HG02840 (cell line): ENCODE measurements at regions not wholly inside any gene's neighbourhood (a gene's known extent, or its start where the extent isn't known, plus 50 kb on each side); places are given as distances from the start of the nearest gene placed in this dataset.
"Not testable (repeated sequence)": the region's sequence is repeated elsewhere in the genome, so short reads cannot be mapped to it uniquely, and the experiment has no call there.

Source experiments
- ATAC-seq: cut with Tn5 transposase; IDR thresholded peaks from one replicate; pipeline ENCODE4 v1.9.1; 2021; ENCODE audit warnings: mild to moderate bottlenecking, moderate library complexity, moderate number of reproducible peaks; ENCODE audit not compliant: unreplicated experiment, low FRiP score

GRCh38 chrX:150230952-150231351 is 132.2 kb upstream of the MAMLD1 start:
- ATAC-seq = not testable (repeated sequence)

- not testable (repeated sequence) for ATAC-seq
Observed at GRCh38 chrX:150231368-150231767, 131.7 kb upstream of the MAMLD1 start.

GRCh38 chrX:150232222-150232621 is 130.9 kb upstream of the MAMLD1 start:
- not testable (repeated sequence) for ATAC-seq

GRCh38 chrX:150234126-150234525 is 129.0 kb upstream of the MAMLD1 start:
- ATAC-seq = no peak

GRCh38 chrX:150236327-150236726 is 126.8 kb upstream of the MAMLD1 start:
- no peak for ATAC-seq

GRCh38 chrX:150238632-150239382 is 124.3 kb upstream of the MAMLD1 start:
- ATAC-seq = no peak

- ATAC-seq = no peak
Observed at GRCh38 chrX:150239946-150240642, 123.0 kb upstream of the MAMLD1 start.

GRCh38 chrX:150240643-150240970 is 122.5 kb upstream of the MAMLD1 start:
- ATAC-seq = no peak

- ATAC-seq = no peak
Observed at GRCh38 chrX:150253959-150254620, 109.0 kb upstream of the MAMLD1 start.

GRCh38 chrX:150254909-150255308 is 108.2 kb upstream of the MAMLD1 start:
- no peak for ATAC-seq

- no peak for ATAC-seq
Observed at GRCh38 chrX:150255441-150256296, 107.4 kb upstream of the MAMLD1 start.

GRCh38 chrX:150256297-150256650 is 106.8 kb upstream of the MAMLD1 start:
- ATAC-seq = no peak

- no peak for ATAC-seq
Observed at GRCh38 chrX:150257353-150258175, 105.6 kb upstream of the MAMLD1 start.

- ATAC-seq = no peak
Observed at GRCh38 chrX:150258176-150258425, 105.0 kb upstream of the MAMLD1 start.

- no peak for ATAC-seq
Observed at GRCh38 chrX:150258463-150259430, 104.4 kb upstream of the MAMLD1 start.

GRCh38 chrX:150262456-150262855 is 100.7 kb upstream of the MAMLD1 start:
- ATAC-seq = no peak

GRCh38 chrX:150268839-150269355 is 94.2 kb upstream of the MAMLD1 start:
- no peak for ATAC-seq

- ATAC-seq = no peak
Observed at GRCh38 chrX:150269605-150270254, 93.4 kb upstream of the MAMLD1 start.
